Naive thymus-derived CD4-positive, alpha-beta T cell (primary cell): ENCODE measurements at regions not wholly inside any gene's neighbourhood (a gene's known extent, or its start where the extent isn't known, plus 50 kb on each side); places are given as distances from the start of the nearest gene placed in this dataset.
"Not testable (repeated sequence)": the region's sequence is repeated elsewhere in the genome, so short reads cannot be mapped to it uniquely, and the experiment has no call there.

Experiments used
- ATAC-seq: fragments of 150-1000 bp; cut with Tn5 transposase; 2 replicates; pipeline ENCODE4 v1.10.0; 2021; ENCODE audit warnings: mild to moderate bottlenecking, moderate library complexity
- CTCF ChIA-PET: fragments of 350-600 bp; sonication (Branson Sonifier 250); formaldehyde crosslinking; loops from one replicate; lab custom pipeline; 2021; ENCODE audit warnings: antibody characterized with exemption; lab: Charles Lee
- POLR2A ChIA-PET: fragments of 350-600 bp; sonication (Branson Sonifier 250); formaldehyde crosslinking; loops from one replicate; lab custom pipeline; 2021; ENCODE audit warnings: antibody characterized with exemption, inconsistent platforms; lab: Charles Lee
- DNase-seq, 9 donors: peaks; one replicate each; pipeline versions ENCODE4 v3.0.0 to v3.0.0-alpha.2; 2020 to 2022; ENCODE audit warnings: mixed read lengths in 1 of 9
- H3K27ac ChIP-seq: one replicate; pipeline ENCODE4 v1.7.0; 2013; ENCODE audit warnings: mild to moderate bottlenecking, low read depth, low read length, moderate library complexity
- H3K27me3 ChIP-seq, 2 donors: one replicate each; pipeline ENCODE4 v1.7.0; 2013; ENCODE audit warnings: low read length in 2 of 2, mild to moderate bottlenecking in 2 of 2, moderate library complexity in 2 of 2; ENCODE audit not compliant: control insufficient read depth in 2 of 2, insufficient read depth in 2 of 2
- H3K36me3 ChIP-seq, 3 experiments: 1 replicate in 2 of 3; 2 replicates in 1 of 3; pipeline ENCODE4 v1.7.0; 2013; ENCODE audit warnings: low read length in 3 of 3, mild to moderate bottlenecking in 3 of 3, moderate library complexity in 1 of 3; ENCODE audit not compliant: insufficient read depth in 3 of 3, control insufficient read depth in 2 of 3
- H3K4me1 ChIP-seq, 2 donors: one replicate each; pipeline ENCODE4 v1.7.0; 2013; ENCODE audit warnings: low read length in 2 of 2, mild to moderate bottlenecking in 2 of 2, moderate library complexity in 1 of 2; ENCODE audit not compliant: control insufficient read depth in 2 of 2, insufficient read depth in 2 of 2
- H3K4me3 ChIP-seq: 2 replicates; pipeline ENCODE4 v1.7.0; 2013; ENCODE audit warnings: mild to moderate bottlenecking, low read length
- H3K9me3 ChIP-seq, 3 experiments: 1 replicate in 2 of 3; 2 replicates in 1 of 3; pipeline ENCODE4 v1.7.0; 2013; ENCODE audit warnings: low read length in 3 of 3; ENCODE audit not compliant: control insufficient read depth in 2 of 3
- H3K27ac Mint-ChIP-seq, 9 donors: one replicate each; pipeline ENCODE4 v1.8.0; 2020 to 2022; ENCODE audit warnings: mixed read lengths in 9 of 9, mild to moderate bottlenecking in 8 of 9, moderate library complexity in 5 of 9, inconsistent platforms in 2 of 9
- H3K27me3 Mint-ChIP-seq, 5 donors: one replicate each; pipeline ENCODE4 v1.8.0; 2021 to 2022; ENCODE audit warnings: mixed read lengths in 5 of 5, mild to moderate bottlenecking in 1 of 5
- H3K36me3 Mint-ChIP-seq, 5 donors: one replicate each; pipeline ENCODE4 v1.8.0; 2020 to 2022; ENCODE audit warnings: mixed read lengths in 5 of 5, mild to moderate bottlenecking in 3 of 5, inconsistent platforms in 1 of 5
- H3K4me1 Mint-ChIP-seq, 7 donors: one replicate each; pipeline ENCODE4 v1.8.0; 2020 to 2022; ENCODE audit warnings: mixed read lengths in 7 of 7, mild to moderate bottlenecking in 3 of 7, inconsistent platforms in 1 of 7
- H3K4me3 Mint-ChIP-seq, 10 donors: one replicate each; pipeline ENCODE4 v1.8.0; 2020 to 2022; ENCODE audit warnings: mild to moderate bottlenecking in 10 of 10, mixed read lengths in 10 of 10, moderate library complexity in 6 of 10, inconsistent platforms in 2 of 10
- H3K9me3 Mint-ChIP-seq, 11 donors: one replicate each; pipeline ENCODE4 v1.8.0; 2020 to 2022; ENCODE audit warnings: mixed read lengths in 11 of 11, mild to moderate bottlenecking in 4 of 11, inconsistent platforms in 1 of 11, moderate library complexity in 1 of 11
- intact Hi-C, 2 donors: fragments of 100-400 bp; cut with micrococcal nuclease; formaldehyde crosslinking; loops; one replicate each; pipeline ENCODE4 v1.15.1; 2023

DNA sequence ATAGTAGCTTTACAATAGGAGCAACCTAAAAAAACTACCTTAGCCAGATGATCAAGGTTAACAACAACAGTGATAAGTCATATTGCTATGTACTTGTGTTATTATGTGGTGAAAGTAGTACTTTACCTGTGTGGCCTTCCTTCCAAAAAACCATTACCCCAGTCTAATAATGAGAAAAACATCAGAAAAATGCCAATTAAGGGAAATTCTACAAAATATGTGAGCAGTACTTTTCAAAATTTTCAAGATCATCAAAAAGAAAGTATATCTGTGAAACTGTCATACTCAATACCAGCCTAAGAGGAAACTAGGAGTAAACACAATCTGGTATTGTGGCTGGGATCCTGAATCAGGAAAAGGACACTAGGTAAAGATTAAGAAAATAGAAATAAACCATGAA, 165.3 kb upstream of the PKP2 start:
- Mint-ChIP-seq H3K4me3 (no peak overlapping the region), H3K27ac (no peak overlapping the region), H3K4me1 (no peaks in the 10 kb centered on the region), H3K36me3 (no peaks in the 10 kb centered on the region), H3K9me3 (peaks cover 1 to 26% (median 11%) of the 10 kb centered on the region in 11 donors), H3K27me3 (peaks cover 0 to 3% (median 0%) of the 10 kb centered on the region in 5 donors)
- Histone ChIP-seq H3K4me1 (no peaks in the 10 kb centered on the region), H3K27ac (no peak overlapping the region), H3K27me3 (no peaks in the 10 kb centered on the region), H3K4me3 (no peak overlapping the region), H3K36me3 (no peaks in the 10 kb centered on the region), H3K9me3 (peaks cover 0 to 6% (median 0%) of the 10 kb centered on the region in 3 experiments)
- intact Hi-C loops, result no loop called here
- ChIA-PET POLR2A (no interaction called here), CTCF (no interaction called here)
- ATAC-seq, result no peak
- no peak for DNase-seq

DNA sequence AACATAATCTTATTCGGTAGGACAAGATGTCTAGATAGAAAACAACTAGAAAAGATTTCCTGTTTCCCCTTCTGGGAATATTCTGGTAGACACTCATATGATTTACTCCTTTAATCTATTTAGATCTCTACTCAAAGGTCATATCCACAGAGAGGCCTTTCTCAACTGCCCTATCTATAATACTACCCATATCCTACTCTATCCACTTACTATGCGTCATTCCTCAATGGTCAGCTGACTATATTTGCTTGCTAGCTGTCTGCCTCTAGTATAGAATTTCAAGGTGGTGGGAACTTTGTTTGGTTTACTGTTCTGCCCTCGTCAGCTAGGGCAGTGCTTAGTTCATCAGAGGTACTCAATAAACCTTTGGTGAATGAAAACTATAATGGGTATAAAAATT, 157.8 kb upstream of the PKP2 start:
- DNase-seq (no peak), ATAC-seq (no peak)
- Mint-ChIP-seq H3K4me1 (no peaks in the 10 kb centered on the region), H3K9me3 (peaks cover 0 to 3% (median 0%) of the 10 kb centered on the region in 11 donors), H3K4me3 (no peak overlapping the region), H3K36me3 (no peaks in the 10 kb centered on the region), H3K27ac (no peak overlapping the region), H3K27me3 (peaks cover 0 to 7% (median 3%) of the 10 kb centered on the region in 5 donors)
- intact Hi-C loops, result no loop called here
- POLR2A ChIA-PET, result no interaction called here
- no peaks in the 10 kb centered on the region for H3K27me3 ChIP-seq
- no peaks in the 10 kb centered on the region for H3K9me3 ChIP-seq
- H3K36me3 ChIP-seq, result no peaks in the 10 kb centered on the region
- H3K4me1 ChIP-seq, result no peaks in the 10 kb centered on the region
- CTCF ChIA-PET, result interaction anchor here (0.7 kb wide), 1 partner anchor 560 kb away, joined by 3 read pairs; no protein-coding TSS in a partner anchor
- no peak overlapping the region for H3K27ac ChIP-seq
- no peak overlapping the region for H3K4me3 ChIP-seq

DNA sequence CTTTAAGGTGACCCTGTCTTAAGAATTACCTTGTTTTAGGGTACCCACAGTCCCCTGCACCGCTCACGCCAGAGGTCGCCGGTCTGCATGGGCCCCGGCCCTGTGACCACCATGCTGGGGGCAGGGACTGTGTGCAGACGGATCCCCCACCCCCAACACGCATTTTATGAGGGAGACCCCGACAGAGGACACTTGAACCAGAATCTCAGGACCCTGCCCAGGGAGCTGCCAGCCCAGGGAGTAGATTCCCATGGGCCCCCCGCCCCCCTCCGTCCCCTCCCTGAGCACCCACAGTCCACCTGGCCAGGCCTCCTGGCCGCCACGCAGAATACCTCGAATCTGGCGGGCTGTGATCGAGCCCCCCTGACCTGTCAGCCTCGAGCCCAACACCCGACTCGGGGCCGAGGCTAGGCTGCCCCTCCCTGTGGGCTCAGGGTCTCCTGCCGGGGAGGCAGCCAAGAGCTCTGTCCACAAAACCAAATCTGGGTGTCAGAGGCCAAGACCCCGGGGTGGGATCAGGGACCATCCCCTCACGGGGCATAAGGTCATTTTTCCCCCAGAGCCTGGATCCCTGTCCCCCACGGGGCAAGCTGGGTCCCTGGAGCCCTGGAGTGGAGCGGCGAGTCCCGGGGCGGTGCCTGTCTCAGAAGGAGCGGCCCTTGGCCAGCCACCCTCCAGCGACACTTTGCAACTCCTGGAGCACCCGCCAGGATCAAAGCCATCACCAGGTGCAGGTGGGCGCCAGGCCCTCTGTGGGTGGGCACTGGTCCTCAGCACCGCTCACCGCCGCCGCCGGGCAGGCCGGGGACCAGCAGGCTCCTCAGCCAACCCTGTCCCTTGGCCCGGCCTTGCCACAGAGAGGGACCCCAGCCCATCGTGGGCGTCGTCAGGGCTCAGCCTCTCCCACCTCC, 155.8 kb upstream of the PKP2 start:
- H3K9me3 Mint-ChIP-seq, result peaks cover 0 to 3% (median 0%) of the 10 kb centered on the region in 11 donors
- no peak overlapping the region for H3K27ac Mint-ChIP-seq
- ATAC-seq (peak; percentile 22), DNase-seq (no peak)
- Histone ChIP-seq H3K4me1 (no peaks in the 10 kb centered on the region), H3K27me3 (no peaks in the 10 kb centered on the region), H3K9me3 (no peaks in the 10 kb centered on the region), H3K27ac (no peak overlapping the region), H3K4me3 (no peak overlapping the region), H3K36me3 (no peaks in the 10 kb centered on the region)
- intact Hi-C loops, result no loop called here
- ChIA-PET POLR2A (no interaction called here), CTCF (no interaction called here)
- no peaks in the 10 kb centered on the region for H3K4me1 Mint-ChIP-seq
- no peaks in the 10 kb centered on the region for H3K36me3 Mint-ChIP-seq
- no peak overlapping the region for H3K4me3 Mint-ChIP-seq
- H3K27me3 Mint-ChIP-seq, result peaks cover 0 to 7% (median 0%) of the 10 kb centered on the region in 5 donors

DNA sequence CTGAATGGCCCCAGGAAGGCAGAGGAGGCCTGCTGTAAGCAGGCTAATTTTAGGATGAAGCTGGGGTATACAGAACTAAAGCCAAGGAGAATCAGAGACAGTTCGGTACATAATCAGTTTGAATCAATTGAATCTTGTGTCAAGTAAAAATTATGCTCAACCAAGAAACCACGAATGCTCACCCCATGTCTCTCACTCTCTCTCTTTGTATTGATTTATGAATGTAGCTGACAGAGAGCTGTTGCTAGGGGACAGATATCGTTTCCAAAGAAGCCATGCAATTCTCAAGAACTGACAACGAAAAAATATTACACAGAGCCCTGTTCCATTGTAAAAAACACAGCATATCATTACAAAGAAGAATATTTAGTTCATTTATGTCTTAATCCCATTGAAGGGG, 151.1 kb upstream of the PKP2 start:
- Mint-ChIP-seq H3K4me1 (no peaks in the 10 kb centered on the region), H3K27ac (no peak overlapping the region), H3K9me3 (no peaks in the 10 kb centered on the region), H3K4me3 (no peak overlapping the region), H3K36me3 (no peaks in the 10 kb centered on the region), H3K27me3 (peaks cover 0 to 6% (median 0%) of the 10 kb centered on the region in 5 donors)
- no peaks in the 10 kb centered on the region for H3K9me3 ChIP-seq
- H3K4me1 ChIP-seq, result no peaks in the 10 kb centered on the region
- H3K36me3 ChIP-seq, result no peaks in the 10 kb centered on the region
- no peak for DNase-seq
- CTCF ChIA-PET, result no interaction called here
- POLR2A ChIA-PET, result no interaction called here
- H3K27me3 ChIP-seq, result no peaks in the 10 kb centered on the region
- no peak overlapping the region for H3K4me3 ChIP-seq
- no peak for ATAC-seq
- intact Hi-C loops, result no loop called here
- no peak overlapping the region for H3K27ac ChIP-seq

DNA sequence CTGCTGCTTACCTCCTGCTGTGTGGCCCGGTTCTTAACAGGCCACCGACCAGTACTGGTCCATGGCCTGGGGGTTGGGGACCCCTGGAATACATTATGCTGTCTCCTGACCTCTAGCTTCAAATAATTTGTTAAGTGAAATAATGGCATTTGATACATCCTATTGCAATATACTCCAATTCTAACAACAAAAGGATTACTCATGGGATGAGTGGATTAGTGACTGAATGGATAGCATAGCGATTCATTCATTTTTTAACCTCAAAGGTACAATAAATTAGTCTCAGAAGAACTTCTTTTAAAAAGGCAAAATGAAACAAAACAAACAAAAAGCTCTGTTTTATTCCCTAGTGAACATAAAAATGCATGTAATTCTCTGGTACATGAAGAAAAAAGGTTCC, 147.9 kb upstream of the PKP2 start:
- CTCF ChIA-PET, result no interaction called here
- no peaks in the 10 kb centered on the region for H3K27me3 ChIP-seq
- no peak for ATAC-seq
- intact Hi-C loops, result no loop called here
- H3K36me3 Mint-ChIP-seq, result no peaks in the 10 kb centered on the region
- H3K36me3 ChIP-seq, result no peaks in the 10 kb centered on the region
- DNase-seq, result no peak
- no peak overlapping the region for H3K27ac Mint-ChIP-seq
- H3K9me3 ChIP-seq, result no peaks in the 10 kb centered on the region
- no peak overlapping the region for H3K27ac ChIP-seq
- H3K4me3 ChIP-seq, result no peak overlapping the region
- no peak overlapping the region for H3K4me3 Mint-ChIP-seq
- no peaks in the 10 kb centered on the region for H3K4me1 ChIP-seq
- peaks cover 0 to 6% (median 0%) of the 10 kb centered on the region in 5 donors for H3K27me3 Mint-ChIP-seq
- no peaks in the 10 kb centered on the region for H3K4me1 Mint-ChIP-seq
- H3K9me3 Mint-ChIP-seq, result peaks cover 0 to 15% (median 4%) of the 10 kb centered on the region in 11 donors
- POLR2A ChIA-PET, result no interaction called here

DNA sequence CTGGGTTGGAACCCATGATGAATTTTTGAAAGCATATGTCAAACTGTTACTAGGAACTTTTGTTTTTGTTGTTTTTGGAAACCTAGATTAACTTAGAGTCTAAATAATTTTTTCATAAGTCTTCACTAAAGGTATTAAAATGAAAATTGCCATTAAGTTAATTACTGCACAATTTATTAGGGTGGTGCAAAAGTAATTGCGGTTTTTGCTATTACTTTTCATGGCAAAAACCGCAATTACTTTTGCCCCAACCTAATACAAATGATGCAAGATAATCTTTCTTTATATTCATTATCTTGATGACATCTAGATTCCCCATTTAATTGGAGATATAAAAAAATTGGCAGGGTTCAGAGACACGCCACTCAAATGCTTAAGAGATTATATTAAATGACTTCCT, 145.0 kb upstream of the PKP2 start:
- H3K4me3 Mint-ChIP-seq, result no peak overlapping the region
- POLR2A ChIA-PET, result no interaction called here
- H3K27me3 ChIP-seq, result no peaks in the 10 kb centered on the region
- H3K9me3 Mint-ChIP-seq, result peaks cover 0 to 21% (median 4%) of the 10 kb centered on the region in 11 donors
- H3K4me1 ChIP-seq, result no peaks in the 10 kb centered on the region
- no peaks in the 10 kb centered on the region for H3K36me3 ChIP-seq
- CTCF ChIA-PET, result no interaction called here
- no peaks in the 10 kb centered on the region for H3K36me3 Mint-ChIP-seq
- no peak overlapping the region for H3K27ac Mint-ChIP-seq
- DNase-seq (no peak), ATAC-seq (no peak)
- H3K27me3 Mint-ChIP-seq, result peaks cover 0 to 6% (median 0%) of the 10 kb centered on the region in 5 donors
- no peaks in the 10 kb centered on the region for H3K4me1 Mint-ChIP-seq
- no peak overlapping the region for H3K4me3 ChIP-seq
- intact Hi-C loops, result no loop called here
- no peaks in the 10 kb centered on the region for H3K9me3 ChIP-seq
- no peak overlapping the region for H3K27ac ChIP-seq

DNA sequence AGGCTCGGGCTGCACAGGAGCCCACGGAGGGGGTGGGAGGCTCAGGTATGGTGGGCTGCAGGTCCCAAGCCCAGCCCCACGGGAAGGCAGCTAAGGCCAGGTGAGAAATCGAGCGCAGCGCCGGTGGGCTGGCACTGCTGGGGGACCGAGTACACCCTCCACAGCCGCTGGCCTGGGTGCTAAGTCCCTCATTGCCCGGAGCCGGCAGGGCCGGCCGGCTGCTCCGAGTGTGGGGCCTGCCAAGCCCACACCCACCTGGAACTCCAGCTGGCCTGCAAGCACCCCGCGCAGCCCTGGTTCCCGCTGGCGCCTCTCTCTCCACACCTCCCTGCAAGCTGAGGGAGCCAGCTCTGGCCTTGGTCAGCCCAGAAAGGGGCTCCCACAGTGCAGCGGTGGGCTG, 137.4 kb upstream of the PKP2 start:
- CTCF ChIA-PET, H3K4me3 ChIP-seq, DNase-seq, H3K4me3 Mint-ChIP-seq, H3K27me3 Mint-ChIP-seq, H3K27ac Mint-ChIP-seq, ATAC-seq, intact Hi-C loops, H3K4me1 Mint-ChIP-seq, POLR2A ChIA-PET, H3K36me3 Mint-ChIP-seq, H3K27me3 ChIP-seq, H3K4me1 ChIP-seq, H3K27ac ChIP-seq, H3K9me3 ChIP-seq, H3K36me3 ChIP-seq: not testable (repeated sequence)
- peaks cover 0 to 26% (median 11%) of the 10 kb centered on the region in 11 donors for H3K9me3 Mint-ChIP-seq
